ENCODE measurements at regions not wholly inside any gene's neighbourhood (a gene's known extent, or its start where the extent isn't known, plus 50 kb on each side); places are given as distances from the start of the nearest gene placed in this dataset.
"Not testable (repeated sequence)": the region's sequence is repeated elsewhere in the genome, so short reads cannot be mapped to it uniquely, and the experiment has no call there.

DNA sequence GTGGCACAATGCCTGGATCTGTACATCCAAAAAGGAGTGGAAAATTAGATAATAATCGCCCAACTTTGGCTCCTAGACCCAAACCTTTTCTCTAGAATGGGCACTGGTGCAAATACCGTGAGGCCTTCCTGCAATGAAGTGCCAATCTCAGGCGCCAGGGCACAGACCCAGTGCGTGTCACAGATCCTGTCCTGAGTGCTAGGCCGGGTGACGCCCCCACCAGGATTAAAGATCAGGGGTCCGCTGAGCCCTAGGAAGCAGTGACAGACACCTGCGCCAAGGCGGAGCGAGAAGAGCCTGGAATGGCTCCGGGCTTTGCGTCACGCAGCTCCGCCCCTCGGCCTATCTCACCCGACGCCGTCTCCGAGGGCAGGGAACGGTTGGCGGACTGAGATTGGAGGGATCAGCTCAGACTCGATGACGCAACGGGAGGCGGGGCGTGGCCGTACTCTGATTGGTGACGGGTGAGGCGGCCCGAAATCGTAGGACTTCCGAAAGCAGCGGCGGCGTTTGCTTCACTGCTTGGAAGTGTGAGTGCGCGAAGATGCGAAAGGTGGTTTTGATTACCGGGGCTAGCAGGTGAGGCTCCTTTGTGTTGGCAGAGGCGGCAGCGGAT is 261.9 kb downstream of the ZNF37A start:
- peak overlapping the region; percentile 91 for H3K27ac ChIP-seq (ENCODE audit: low read length)
- H3K36me3 ChIP-seq (ENCODE audit: control insufficient read depth, insufficient read depth, low read length); H3K27me3 ChIP-seq (ENCODE audit: control insufficient read depth, insufficient read depth, low read length); H3K9me3 ChIP-seq (replicated peaks; ENCODE audit: control insufficient read depth, low read depth, low read length); H3K4me1 ChIP-seq (ENCODE audit: control insufficient read depth, insufficient read depth, low read length): not testable (repeated sequence)
- peak overlapping the region; percentile 56 for H3K4me3 ChIP-seq (ENCODE audit: low read length)
- 22% methylated on average over 7 of the region's 41 CpGs for WGBS (ENCODE audit: insufficient coverage)
- peak; percentile 81 for DNase-seq

DNA sequence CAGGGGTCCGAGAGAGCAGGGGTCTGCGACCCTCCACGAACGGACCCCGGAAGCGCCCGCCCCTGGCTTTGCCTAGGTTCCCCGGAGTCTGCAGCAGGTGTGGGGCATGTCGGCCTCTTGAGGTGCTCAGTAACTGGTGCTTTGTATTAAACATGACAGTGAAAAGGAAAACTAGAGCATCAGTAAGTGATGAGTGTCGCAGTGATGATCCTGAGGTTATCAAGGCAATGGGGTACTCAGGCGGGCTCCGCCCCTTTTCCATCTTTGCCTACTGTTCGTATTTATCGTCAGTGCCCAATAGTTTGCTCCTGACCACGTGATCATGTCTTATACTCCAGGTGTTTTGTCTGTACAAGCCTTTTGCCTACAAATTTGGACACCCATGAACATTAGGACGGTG is 262.4 kb downstream of the ZNF37A start:
- Histone ChIP-seq H3K4me3 (ENCODE audit: low read length) (peak overlapping the region; percentile 56), H3K27ac (ENCODE audit: low read length) (peak overlapping the region; percentile 78)
- H3K4me1 ChIP-seq (ENCODE audit: control insufficient read depth, insufficient read depth, low read length); H3K9me3 ChIP-seq (replicated peaks; ENCODE audit: control insufficient read depth, low read depth, low read length); H3K27me3 ChIP-seq (ENCODE audit: control insufficient read depth, insufficient read depth, low read length); H3K36me3 ChIP-seq (ENCODE audit: control insufficient read depth, insufficient read depth, low read length): not testable (repeated sequence)
- no CpG with 5 or more reads among the region's 16 CpGs for WGBS (ENCODE audit: insufficient coverage)
- peak; percentile 4 for DNase-seq

DNA sequence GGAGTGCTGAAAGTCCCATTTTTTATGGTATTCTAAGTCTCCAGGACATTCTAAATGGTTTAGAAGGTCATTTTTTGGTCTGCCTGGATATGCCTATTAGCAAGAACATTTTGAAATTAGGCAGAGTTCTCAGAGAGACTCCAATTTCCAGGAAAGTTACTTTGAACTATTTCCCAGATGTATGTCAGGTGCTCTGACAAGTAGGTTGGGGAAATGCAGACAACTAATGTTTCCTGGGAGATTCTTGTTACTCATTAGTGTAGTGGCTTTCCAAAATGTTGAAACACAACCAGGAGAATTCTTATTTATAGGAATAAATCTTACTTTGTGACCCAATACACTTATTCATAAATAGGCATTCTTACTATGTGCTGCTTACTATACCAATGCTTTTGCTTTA is 268.4 kb downstream of the ZNF37A start:
- not testable (repeated sequence) for H3K9me3 ChIP-seq (replicated peaks; ENCODE audit: control insufficient read depth, low read depth, low read length); H3K27me3 ChIP-seq (ENCODE audit: control insufficient read depth, insufficient read depth, low read length); DNase-seq; H3K4me3 ChIP-seq (ENCODE audit: low read length); H3K4me1 ChIP-seq (ENCODE audit: control insufficient read depth, insufficient read depth, low read length); H3K27ac ChIP-seq (ENCODE audit: low read length)
- H3K36me3 ChIP-seq (ENCODE audit: control insufficient read depth, insufficient read depth, low read length) = peaks cover 11% of the 10 kb centered on the region

DNA sequence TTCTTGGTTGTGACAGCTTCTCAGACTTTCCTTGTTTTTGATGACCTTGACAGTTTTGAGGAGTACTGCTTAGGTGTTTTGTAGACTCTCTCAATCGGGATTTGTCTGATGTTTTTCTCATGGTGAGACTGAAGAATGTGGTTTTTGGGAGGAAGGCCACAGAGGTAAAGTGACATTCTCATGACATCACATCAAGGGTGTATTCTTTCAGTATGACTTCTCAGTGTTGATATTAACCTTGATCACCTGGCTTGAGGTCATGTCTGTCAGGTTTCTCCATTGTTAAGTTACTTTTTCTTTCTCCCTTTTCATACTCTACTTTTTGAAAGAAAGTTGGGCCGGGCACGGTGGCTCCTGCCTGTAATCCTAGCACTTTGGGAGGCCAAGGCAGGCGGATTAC is 269.9 kb downstream of the ZNF37A start:
- WGBS (ENCODE audit: insufficient coverage) = no CpG with 5 or more reads among the region's 4 CpGs
- H3K36me3 ChIP-seq (ENCODE audit: control insufficient read depth, insufficient read depth, low read length); H3K4me3 ChIP-seq (ENCODE audit: low read length); H3K27me3 ChIP-seq (ENCODE audit: control insufficient read depth, insufficient read depth, low read length); DNase-seq; H3K4me1 ChIP-seq (ENCODE audit: control insufficient read depth, insufficient read depth, low read length); H3K9me3 ChIP-seq (replicated peaks; ENCODE audit: control insufficient read depth, low read depth, low read length); H3K27ac ChIP-seq (ENCODE audit: low read length): not testable (repeated sequence)

DNA sequence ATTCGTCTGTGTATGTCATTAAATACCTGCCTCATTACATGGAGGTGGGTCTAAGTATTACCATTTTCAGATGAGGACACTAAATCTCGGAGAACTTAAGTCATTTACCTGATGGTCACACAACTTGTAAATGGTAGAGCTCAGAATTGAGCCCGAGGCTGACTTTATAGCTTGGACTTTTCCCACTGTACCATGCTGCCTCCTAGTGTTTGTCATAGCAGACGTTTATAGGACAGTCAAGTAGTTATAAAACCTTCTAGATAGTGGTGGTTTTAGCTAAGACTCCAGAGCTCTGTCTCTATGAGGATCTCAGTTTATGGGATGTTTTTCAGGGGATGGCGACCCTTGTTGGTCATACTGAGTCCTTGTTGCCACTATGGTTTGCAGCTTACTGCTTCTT is 271.8 kb downstream of the ZNF37A start:
- peak; percentile 17 for DNase-seq
- not testable (repeated sequence) for H3K4me3 ChIP-seq (ENCODE audit: low read length); H3K4me1 ChIP-seq (ENCODE audit: control insufficient read depth, insufficient read depth, low read length); H3K36me3 ChIP-seq (ENCODE audit: control insufficient read depth, insufficient read depth, low read length); H3K27me3 ChIP-seq (ENCODE audit: control insufficient read depth, insufficient read depth, low read length); H3K9me3 ChIP-seq (replicated peaks; ENCODE audit: control insufficient read depth, low read depth, low read length); H3K27ac ChIP-seq (ENCODE audit: low read length)
- WGBS (ENCODE audit: insufficient coverage) = 0% methylated on average over 1 of the region's 5 CpGs

DNA sequence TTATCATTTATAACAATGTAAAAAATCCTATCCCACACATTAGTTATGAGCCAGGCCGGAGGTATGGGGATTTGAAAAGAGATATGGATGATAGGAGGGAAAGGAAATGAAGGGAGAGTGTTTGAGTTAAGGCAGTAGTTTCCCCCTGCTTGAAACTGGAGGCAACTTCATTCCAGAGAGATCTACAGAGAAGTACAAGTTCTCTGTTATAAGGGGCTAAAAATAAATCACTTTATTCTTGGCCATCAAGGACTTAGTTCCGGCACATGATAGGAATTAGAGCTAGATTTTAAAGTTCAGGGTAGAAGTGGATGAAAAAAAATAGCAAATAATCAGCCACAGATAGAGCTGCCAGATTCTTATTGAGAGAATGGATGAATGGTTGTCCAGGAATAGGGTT is 289.7 kb downstream of the ZNF37A start:
- H3K36me3 ChIP-seq (ENCODE audit: control insufficient read depth, insufficient read depth, low read length); H3K27me3 ChIP-seq (ENCODE audit: control insufficient read depth, insufficient read depth, low read length); DNase-seq; H3K27ac ChIP-seq (ENCODE audit: low read length); H3K9me3 ChIP-seq (replicated peaks; ENCODE audit: control insufficient read depth, low read depth, low read length); H3K4me1 ChIP-seq (ENCODE audit: control insufficient read depth, insufficient read depth, low read length); H3K4me3 ChIP-seq (ENCODE audit: low read length): not testable (repeated sequence)
- WGBS (ENCODE audit: insufficient coverage) = no CpG with 5 or more reads among the region's 2 CpGs

DNA sequence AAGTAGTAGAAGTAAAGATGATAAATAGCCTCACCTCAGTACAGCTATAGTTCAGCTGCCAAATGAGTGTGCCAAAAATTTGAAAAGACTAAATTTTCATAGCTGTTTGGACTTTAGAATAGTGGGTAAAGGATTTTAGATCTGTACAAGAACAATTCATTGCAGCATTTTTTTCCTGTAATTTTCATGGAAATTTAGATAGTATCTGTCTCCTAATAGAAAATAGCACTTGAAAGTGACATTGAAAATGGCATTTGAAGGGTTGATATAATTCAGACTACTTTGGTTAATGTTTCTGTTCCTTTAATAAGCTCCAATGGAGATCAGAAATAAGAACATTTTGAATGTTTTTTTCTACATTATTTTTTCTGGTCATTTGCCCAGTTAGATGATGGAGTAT is 292.7 kb downstream of the ZNF37A start:
- H3K9me3 ChIP-seq (replicated peaks; ENCODE audit: control insufficient read depth, low read depth, low read length); H3K27ac ChIP-seq (ENCODE audit: low read length); H3K4me3 ChIP-seq (ENCODE audit: low read length); H3K27me3 ChIP-seq (ENCODE audit: control insufficient read depth, insufficient read depth, low read length); DNase-seq; H3K36me3 ChIP-seq (ENCODE audit: control insufficient read depth, insufficient read depth, low read length); H3K4me1 ChIP-seq (ENCODE audit: control insufficient read depth, insufficient read depth, low read length): not testable (repeated sequence)

DNA sequence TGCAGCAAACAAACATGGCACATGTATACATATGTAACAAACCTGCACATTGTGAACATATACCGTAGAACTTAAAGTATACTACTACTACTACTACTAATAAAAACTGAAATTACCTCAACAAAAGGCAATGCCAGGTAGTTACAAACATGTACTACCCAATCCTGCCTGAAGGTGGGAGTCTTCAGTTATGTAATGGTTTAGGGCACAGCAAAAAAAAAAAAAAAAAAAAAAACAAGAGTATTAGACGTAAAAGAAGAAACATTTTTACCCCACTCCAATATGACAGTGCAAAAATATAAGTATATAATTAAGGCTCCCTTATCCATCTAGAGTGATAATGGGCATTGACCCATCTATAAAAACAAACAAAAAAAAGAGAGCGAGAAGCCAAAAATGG is 296.6 kb downstream of the ZNF37A start:
- WGBS (ENCODE audit: insufficient coverage) = no CpG with 5 or more reads among the region's 3 CpGs
- not testable (repeated sequence) for H3K9me3 ChIP-seq (replicated peaks; ENCODE audit: control insufficient read depth, low read depth, low read length); H3K27ac ChIP-seq (ENCODE audit: low read length); DNase-seq; H3K4me3 ChIP-seq (ENCODE audit: low read length); H3K36me3 ChIP-seq (ENCODE audit: control insufficient read depth, insufficient read depth, low read length); H3K4me1 ChIP-seq (ENCODE audit: control insufficient read depth, insufficient read depth, low read length); H3K27me3 ChIP-seq (ENCODE audit: control insufficient read depth, insufficient read depth, low read length)

DNA sequence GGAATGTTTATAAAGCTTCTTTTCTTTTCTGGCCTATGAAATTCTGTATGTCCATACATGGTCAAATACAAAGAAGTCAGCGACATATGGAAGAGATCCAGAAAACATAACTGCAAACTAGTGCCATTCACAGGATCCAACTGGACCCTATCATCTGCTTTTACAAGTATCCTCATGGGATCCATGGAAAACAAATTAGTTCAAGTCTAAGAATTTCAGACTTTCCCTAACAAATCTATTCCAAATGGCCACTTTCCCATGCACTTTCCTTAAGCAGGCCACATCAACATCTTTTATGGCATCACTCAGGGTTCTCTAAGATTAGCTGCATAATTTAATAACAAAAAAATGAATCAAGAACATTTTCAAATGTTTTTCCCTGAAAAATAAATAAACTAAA is 301.3 kb downstream of the ZNF37A start:
- no CpG with 5 or more reads among the region's 1 CpG for WGBS (ENCODE audit: insufficient coverage)
- peak; percentile 31 for DNase-seq
- not testable (repeated sequence) for H3K27ac ChIP-seq (ENCODE audit: low read length)

DNA sequence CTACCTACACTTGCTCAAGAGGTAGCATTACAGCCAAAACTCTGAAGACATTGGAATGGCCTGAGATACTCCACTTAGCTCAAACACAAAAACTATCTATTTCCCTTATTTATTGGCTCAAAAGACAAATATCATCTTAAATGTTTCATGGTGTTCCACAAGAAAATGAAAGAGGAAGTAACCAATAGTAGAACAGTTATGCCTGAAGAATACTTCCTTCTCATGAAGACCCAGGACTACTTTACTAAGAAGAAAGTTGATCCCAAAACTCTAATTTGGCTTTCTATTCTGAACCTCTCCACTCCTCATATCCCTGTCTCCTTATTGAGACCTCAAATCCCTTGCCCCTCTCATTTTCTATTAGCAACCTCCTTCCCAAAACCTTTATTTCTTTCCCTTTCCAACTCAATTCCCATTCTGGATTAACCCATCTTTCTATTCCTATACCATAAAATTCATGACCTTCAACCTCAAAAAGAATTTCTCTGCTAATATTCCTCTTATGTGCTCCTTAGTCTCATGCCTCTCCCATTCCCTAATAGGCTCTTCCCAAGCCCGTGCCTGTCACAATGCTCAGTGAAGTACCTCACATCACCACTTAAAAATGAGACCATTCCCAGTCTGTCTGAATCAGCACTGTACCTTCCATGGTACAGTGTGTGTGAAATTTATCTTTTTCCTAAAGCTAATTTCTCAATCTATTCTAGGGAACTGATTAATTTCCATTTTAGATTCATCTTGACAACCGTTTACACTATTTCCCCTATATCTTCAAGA is 302.2 kb downstream of the ZNF37A start:
- DNase-seq; H3K36me3 ChIP-seq (ENCODE audit: control insufficient read depth, insufficient read depth, low read length); H3K27me3 ChIP-seq (ENCODE audit: control insufficient read depth, insufficient read depth, low read length); H3K9me3 ChIP-seq (replicated peaks; ENCODE audit: control insufficient read depth, low read depth, low read length); H3K27ac ChIP-seq (ENCODE audit: low read length); H3K4me3 ChIP-seq (ENCODE audit: low read length); H3K4me1 ChIP-seq (ENCODE audit: control insufficient read depth, insufficient read depth, low read length): not testable (repeated sequence)
- no CpG with 5 or more reads among the region's 2 CpGs for WGBS (ENCODE audit: insufficient coverage)

More for the DNA sequence above, 301.3 kb downstream of the ZNF37A start:
- H3K9me3 ChIP-seq (replicated peaks; ENCODE audit: control insufficient read depth, low read depth, low read length); H3K4me1 ChIP-seq (ENCODE audit: control insufficient read depth, insufficient read depth, low read length); H3K4me3 ChIP-seq (ENCODE audit: low read length); H3K27me3 ChIP-seq (ENCODE audit: control insufficient read depth, insufficient read depth, low read length); H3K36me3 ChIP-seq (ENCODE audit: control insufficient read depth, insufficient read depth, low read length): not testable (repeated sequence)

DNA sequence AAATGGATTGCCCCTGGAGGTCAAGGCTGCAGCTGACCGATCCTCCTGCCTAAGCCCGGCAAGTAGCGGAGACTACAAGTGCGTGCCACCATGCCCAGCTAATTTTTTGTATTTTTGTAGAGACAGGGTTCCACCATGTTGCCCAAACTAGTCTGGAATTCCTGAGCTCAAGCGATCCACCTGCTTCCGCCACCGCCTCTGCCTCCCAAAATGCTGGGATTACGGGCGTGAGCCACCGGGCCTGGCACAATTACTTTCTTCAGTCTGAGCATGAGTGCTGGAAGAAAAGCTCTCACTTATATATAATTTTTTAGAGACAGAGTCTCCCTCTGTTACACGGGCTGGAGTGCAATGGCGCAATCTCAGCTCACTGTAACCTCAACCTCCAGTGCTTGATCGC is 307.4 kb downstream of the ZNF37A start:
- not testable (repeated sequence) for H3K4me1 ChIP-seq (ENCODE audit: control insufficient read depth, insufficient read depth, low read length)

More for the DNA sequence above, 307.4 kb downstream of the ZNF37A start:
- not testable (repeated sequence) for DNase-seq; H3K27ac ChIP-seq (ENCODE audit: low read length); H3K9me3 ChIP-seq (replicated peaks; ENCODE audit: control insufficient read depth, low read depth, low read length); H3K36me3 ChIP-seq (ENCODE audit: control insufficient read depth, insufficient read depth, low read length); H3K4me3 ChIP-seq (ENCODE audit: low read length); H3K27me3 ChIP-seq (ENCODE audit: control insufficient read depth, insufficient read depth, low read length)
- WGBS (ENCODE audit: insufficient coverage) = 100% methylated on average over 3 of the region's 13 CpGs
